A549 (cell line): ENCODE measurements at regions not wholly inside any gene's neighbourhood (a gene's known extent, or its start where the extent isn't known, plus 50 kb on each side); places are given as distances from the start of the nearest gene placed in this dataset.

Source experiments
- ATAC-seq, 2 experiments: fragments of 200-7000 bp in 1 of 2; fragments of >200 bp in 1 of 2; cut with Nextera tagmentation in 1 of 2; cut with Tn5 transposase in 1 of 2; 3 replicates each; pipeline versions ENCODE4 v1.8.0 to v1.9.1; 2018 to 2020; ENCODE audit warnings: mild to moderate bottlenecking in 1 of 2, moderate library complexity in 1 of 2
- CTCF ChIA-PET: fragments of 300-600 bp; sonication (Branson Sonifier 250); formaldehyde crosslinking; extraction: SDS; loops from one replicate; lab custom pipeline; 2021; ENCODE audit warnings: antibody characterized with exemption, inconsistent platforms; lab: Yijun Ruan, JAX
- POLR2A ChIA-PET: fragments of 350-600 bp; formaldehyde crosslinking; extraction: SDS; loops from one replicate; lab custom pipeline; 2021; ENCODE audit warnings: antibody characterized with exemption, inconsistent platforms; lab: Yijun Ruan, JAX
- DNase-seq, 2 experiments: peaks; one replicate each; pipeline versions ENCODE4 v3.0.0 to v3.0.0-alpha.2; 2011 to 2016; ENCODE audit warnings: low read depth in 1 of 2, low spot score in 1 of 2
- FAIRE-seq: peaks from 2 replicates; lab custom pipeline; 2011; peaks lifted over from hg19 to GRCh38; lab: Jason Lieb, UNC
- H3K27ac ChIP-seq, 2 experiments: fragments of >200 bp; sonication (Bioruptor Twin); formaldehyde crosslinking; 3 replicates each; pipeline ENCODE4 v1.5.1; 2016 to 2017
- H3K4me1 ChIP-seq: fragments of >200 bp; sonication (Bioruptor Twin); formaldehyde crosslinking; 3 replicates; pipeline ENCODE4 v1.6.1; 2016
- H3K4me2 ChIP-seq: fragments of >200 bp; sonication (Bioruptor Twin); formaldehyde crosslinking; 3 replicates; pipeline ENCODE4 v1.6.1; 2016
- H3K4me3 ChIP-seq: fragments of >200 bp; sonication (Bioruptor Twin); formaldehyde crosslinking; 3 replicates; pipeline ENCODE4 v1.5.1; 2016
- H3K9me3 ChIP-seq: fragments of >200 bp; sonication (Bioruptor Twin); formaldehyde crosslinking; 3 replicates; pipeline ENCODE4 v1.6.1; 2016
- CBX2 ChIP-seq: fragments of 200-600 bp; sonication (generic); IDR thresholded peaks from 2 replicates; pipeline ENCODE4 v1.6.1; 2016; ENCODE audit warnings: low read depth, mild to moderate bottlenecking, borderline replicate concordance
- CBX8 ChIP-seq: fragments of 200-600 bp; sonication (generic); IDR thresholded peaks from 2 replicates; pipeline ENCODE4 v1.6.1; 2016
- EHF ChIP-seq: fragments of 250-450 bp; sonication (Bioruptor Pico); IDR thresholded peaks from 2 replicates; pipeline ENCODE4 v1.5.0; 2020; ENCODE audit warnings: mild to moderate bottlenecking
- EHMT2 ChIP-seq: fragments of 200-600 bp; sonication (generic); IDR thresholded peaks from 2 replicates; pipeline ENCODE4 v1.6.1; 2016; ENCODE audit warnings: antibody characterized with exemption, low read depth, mild to moderate bottlenecking, moderate library complexity
- FOXS1 ChIP-seq: fragments of 250-450 bp; sonication (Bioruptor Pico); IDR thresholded peaks from 2 replicates; pipeline ENCODE4 v1.5.0; 2020; ENCODE audit warnings: mild to moderate bottlenecking, moderate library complexity
- HMGXB4 ChIP-seq: fragments of 250-450 bp; sonication (Bioruptor Pico); IDR thresholded peaks from 2 replicates; pipeline ENCODE4 v1.5.0; 2021; ENCODE audit warnings: mild to moderate bottlenecking, moderate library complexity, borderline replicate concordance
- JUN ChIP-seq, 2 experiments: fragments of >200 bp; sonication (Bioruptor Twin); formaldehyde crosslinking; IDR thresholded peaks; 2 replicates in 1 of 2; 3 replicates in 1 of 2; pipeline ENCODE4 v1.6.1; 2016 to 2017
- JUNB ChIP-seq: fragments of >200 bp; sonication (Bioruptor Twin); formaldehyde crosslinking; IDR thresholded peaks from 2 replicates; pipeline ENCODE4 v1.6.1; 2016
- KDM5A ChIP-seq: fragments of 200-600 bp; sonication (generic); IDR thresholded peaks from 2 replicates; pipeline ENCODE4 v1.6.1; 2016; ENCODE audit warnings: antibody characterized with exemption, mild to moderate bottlenecking
- MAFK ChIP-seq: fragments of 450-650 bp; IDR thresholded peaks from 2 replicates; pipeline ENCODE4 v1.6.1; 2014; ENCODE audit not compliant: partially characterized antibody
- MAZ ChIP-seq: fragments of 150-350 bp; IDR thresholded peaks from 2 replicates; pipeline ENCODE4 v1.6.1; 2014; ENCODE audit warnings: antibody characterized with exemption, low read depth, low read length, borderline replicate concordance
- NFE2L2 ChIP-seq: fragments of 150-350 bp; conservative IDR thresholded peaks from 2 replicates; pipeline ENCODE4 v1.6.1; 2014; ENCODE audit warnings: low read length
- PBX3 ChIP-seq: IDR thresholded peaks from 2 replicates; pipeline ENCODE4 v1.6.1; 2012
- PHF8 ChIP-seq: fragments of 200-600 bp; sonication (generic); IDR thresholded peaks from 2 replicates; pipeline ENCODE4 v1.6.1; 2016; ENCODE audit warnings: low read depth, mild to moderate bottlenecking, antibody characterized with exemption, moderate library complexity, borderline replicate concordance
- POLR2AphosphoS2 ChIP-seq: conservative IDR thresholded peaks from 2 replicates; pipeline ENCODE4 v1.6.1; 2012; ENCODE audit warnings: low read length, improper control_type of control experiment, inconsistent platforms
- RAD21 ChIP-seq, 2 experiments: fragments of >200 bp in 1 of 2; sonication (Bioruptor Twin) in 1 of 2; formaldehyde crosslinking in 1 of 2; IDR thresholded peaks in 1 of 2; conservative IDR thresholded peaks in 1 of 2; 2 replicates in 1 of 2; 3 replicates in 1 of 2; pipeline ENCODE4 v1.6.1; 2012 to 2018; ENCODE audit warnings: inconsistent platforms in 1 of 2
- RCOR1 ChIP-seq: fragments of 150-350 bp; IDR thresholded peaks from 2 replicates; pipeline ENCODE4 v1.6.1; 2014; ENCODE audit warnings: antibody characterized with exemption, low read length, low read depth
- REST ChIP-seq: fragments of 200-600 bp; sonication (generic); IDR thresholded peaks from 2 replicates; pipeline ENCODE4 v1.6.1; 2016; ENCODE audit warnings: antibody characterized with exemption, mild to moderate bottlenecking, moderate library complexity
- RNF2 ChIP-seq: fragments of 200-600 bp; sonication (generic); IDR thresholded peaks from 2 replicates; pipeline ENCODE4 v1.6.1; 2016; ENCODE audit warnings: low read depth, mild to moderate bottlenecking, antibody characterized with exemption, moderate library complexity, borderline replicate concordance
- TFCP2L1 ChIP-seq: fragments of 250-450 bp; sonication (Bioruptor Pico); IDR thresholded peaks from 2 replicates; pipeline ENCODE4 v1.5.0; 2021; ENCODE audit warnings: mild to moderate bottlenecking
- TP53 ChIP-seq: fragments of 250-450 bp; sonication (Bioruptor Pico); IDR thresholded peaks from 2 replicates; pipeline ENCODE4 v1.5.0; 2021; ENCODE audit warnings: mild to moderate bottlenecking, moderate library complexity
- ZC3H11A ChIP-seq: fragments of 450-650 bp; IDR thresholded peaks from 2 replicates; pipeline ENCODE4 v1.6.1; 2014; ENCODE audit warnings: antibody characterized with exemption, mild to moderate bottlenecking
- ZSCAN20 ChIP-seq: fragments of 250-450 bp; sonication (Bioruptor Pico); IDR thresholded peaks from 2 replicates; pipeline ENCODE4 v1.8.0; 2022; ENCODE audit warnings: mild to moderate bottlenecking, moderate library complexity
- WGBS: methylation state at CpG from one replicate; pipeline ENCODE4 v1.1.6; 2017; ENCODE audit errors: missing lambda C conversion rate; 5-methylcytosine and 5-hydroxymethylcytosine counted together

DNA sequence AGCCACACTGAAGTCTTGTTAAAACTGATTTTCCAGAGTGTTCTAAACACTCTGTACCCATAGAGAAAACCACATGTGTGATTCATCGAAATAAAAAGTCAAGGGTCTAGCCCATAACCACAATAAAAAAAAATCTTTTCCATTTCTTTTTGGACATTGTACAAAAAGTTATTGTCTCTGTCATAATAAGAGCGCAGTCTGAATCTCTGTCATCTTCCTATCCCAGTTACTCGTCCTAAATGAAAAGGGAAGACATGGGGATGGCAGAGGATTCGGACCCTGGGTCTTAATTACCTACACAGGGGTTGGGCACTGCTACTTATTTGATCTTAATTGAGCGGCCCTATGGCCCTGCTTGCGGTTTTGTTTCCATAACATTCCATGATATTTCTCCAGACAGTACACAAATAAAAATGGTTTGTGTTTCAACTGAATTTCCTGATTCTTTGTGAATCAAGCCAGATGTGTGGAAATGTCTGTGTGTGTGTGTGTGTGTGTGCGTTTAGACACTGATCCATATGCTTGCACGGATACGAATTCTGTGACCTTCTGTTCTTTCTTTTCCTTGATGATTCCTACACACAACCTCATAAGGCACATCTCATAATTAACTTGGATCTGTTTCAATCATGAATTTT is 133.4 kb upstream of the SPATS2L start:
- Histone ChIP-seq H3K4me2 (no peak overlapping the region), H3K27ac (no peak overlapping the region), H3K4me1 (peaks cover 4% of the 10 kb centered on the region; the same call in 1 of the 3 replicates), H3K9me3 (no peaks in the 10 kb centered on the region)
- no peak for FAIRE-seq
- no peak for ATAC-seq
- ChIA-PET POLR2A (no interaction called here), CTCF (no interaction called here)
- WGBS: 79% methylated on average over 9 of the region's 9 CpGs
- no peak for DNase-seq
- TF ChIP-seq TFCP2L1 (CRISPR knock-in tag) (no peak), RCOR1 (no peak), PBX3 (no peak), CBX8 (no peak), JUN (IDR thresholded peaks at IDR 0.05) (no peak)
- TF ChIP-seq, all 56 proteins: peak for 0
- H3K4me3 ChIP-seq: no peak overlapping the region

GRCh38 chr2:200173691-200174090 is 132.8 kb upstream of the SPATS2L start:
- CTCF ChIA-PET: no interaction called here
- Histone ChIP-seq H3K9me3 (no peaks in the 10 kb centered on the region), H3K4me1 (peaks cover 7% of the 10 kb centered on the region; the same call in 1 of the 3 replicates), H3K4me3 (no peak overlapping the region), H3K4me2 (no peak overlapping the region), H3K27ac (no peak overlapping the region)
- POLR2A ChIA-PET: no interaction called here
- ATAC-seq (no peak), FAIRE-seq (no peak), DNase-seq (no peak)
- TF ChIP-seq JUNB (no peak), MAFK (no peak), RAD21 (conservative IDR thresholded peaks at IDR 0.05 in 1 of 2, IDR thresholded peaks at IDR 0.05 in 1 of 2) (no peak), KDM5A (no peak), CBX2 (no peak), MAZ (no peak), HMGXB4 (no peak), EHMT2 (no peak)
- 87% methylated on average over 3 of the region's 3 CpGs for WGBS

- no peak for FAIRE-seq
- ChIA-PET POLR2A (no interaction called here), CTCF (no interaction called here)
- DNase-seq: no peak
- peaks cover 7% of the 10 kb centered on the region; the same call in 1 of the 3 replicates for H3K4me1 ChIP-seq
- no peak overlapping the region for H3K27ac ChIP-seq
- no peaks in the 10 kb centered on the region for H3K9me3 ChIP-seq
- WGBS: 88% methylated on average over 28 of the region's 55 CpGs
- H3K4me3 ChIP-seq: no peak overlapping the region
- TF ChIP-seq PHF8 (no peak), NFE2L2 (no peak), POLR2AphosphoS2 (no peak), ZC3H11A (no peak), TP53 (CRISPR knock-in tag) (no peak), MAFK (no peak), MAZ (no peak), RNF2 (no peak), FOXS1 (CRISPR knock-in tag) (no peak), EHF (CRISPR knock-in tag) (no peak), PBX3 (no peak), TFCP2L1 (CRISPR knock-in tag) (no peak), ZSCAN20 (CRISPR knock-in tag) (no peak), REST (no peak)
- H3K4me2 ChIP-seq: no peak overlapping the region
- no peak for ATAC-seq
These were observed 131.9 kb upstream of the SPATS2L start for GRCh38 chr2:200174433-200175216.
